ENCODE measurements at regions not wholly inside any gene's neighbourhood (a gene's known extent, or its start where the extent isn't known, plus 50 kb on each side); places are given as distances from the start of the nearest gene placed in this dataset.

- Mint-ChIP-seq H3K36me3 (ENCODE audit: insufficient read depth) (peaks cover 1% of the 10 kb centered on the region), H3K27ac (ENCODE audit: low read depth) (no peak overlapping the region), H3K27me3 (peaks cover under 1% of the 10 kb centered on the region), H3K9me3 (peaks cover 5% of the 10 kb centered on the region), H3K4me1 (peaks cover 16% of the 10 kb centered on the region), H3K4me3 (no peak overlapping the region)
- DNase-seq (ENCODE audit: low spot score in 2 of 2), result no peak
- no peak for ATAC-seq (replicated peaks; ENCODE audit: extremely low read depth, poor library complexity, severe bottlenecking)
Measured at GRCh38 chr10:91032611-91033206, 111.8 kb upstream of the ANKRD1 start.

GRCh38 chr10:91033324-91033950 lies 112.5 kb upstream of the ANKRD1 start:
- ATAC-seq (replicated peaks; ENCODE audit: extremely low read depth, poor library complexity, severe bottlenecking), result no peak
- DNase-seq (ENCODE audit: low spot score in 2 of 2), result no peak
- H3K4me1 Mint-ChIP-seq, result peaks cover 16% of the 10 kb centered on the region

GRCh38 chr10:91034042-91034441 lies 113.2 kb upstream of the ANKRD1 start:
- peaks cover 16% of the 10 kb centered on the region for H3K4me1 Mint-ChIP-seq
- ATAC-seq (replicated peaks; ENCODE audit: extremely low read depth, poor library complexity, severe bottlenecking), result peak; percentile 99
- no peaks in the 10 kb centered on the region for H3K27me3 Mint-ChIP-seq
- H3K27ac Mint-ChIP-seq (ENCODE audit: low read depth), result peak overlapping the region; percentile 85
- H3K9me3 Mint-ChIP-seq, result peaks cover 5% of the 10 kb centered on the region
- DNase-seq (ENCODE audit: low spot score in 2 of 2), result peak in 1 of 2 donors; percentile 28
- peak overlapping the region; percentile 36 for H3K4me3 Mint-ChIP-seq
- peaks cover 1% of the 10 kb centered on the region for H3K36me3 Mint-ChIP-seq (ENCODE audit: insufficient read depth)

More at GRCh38 chr10:91033324-91033950, 112.5 kb upstream of the ANKRD1 start:
- Mint-ChIP-seq H3K27me3 (no peaks in the 10 kb centered on the region), H3K4me3 (no peak overlapping the region), H3K36me3 (ENCODE audit: insufficient read depth) (peaks cover 1% of the 10 kb centered on the region), H3K27ac (ENCODE audit: low read depth) (peak overlapping the region; percentile 85), H3K9me3 (peaks cover 5% of the 10 kb centered on the region)

GRCh38 chr10:91034494-91035159 lies 113.7 kb upstream of the ANKRD1 start:
- peaks cover 1% of the 10 kb centered on the region for H3K36me3 Mint-ChIP-seq (ENCODE audit: insufficient read depth)
- peaks cover 16% of the 10 kb centered on the region for H3K4me1 Mint-ChIP-seq
- ATAC-seq (replicated peaks; ENCODE audit: extremely low read depth, poor library complexity, severe bottlenecking) (no peak), DNase-seq (ENCODE audit: low spot score in 2 of 2) (no peak)
- H3K27me3 Mint-ChIP-seq, result no peaks in the 10 kb centered on the region
- peaks cover 5% of the 10 kb centered on the region for H3K9me3 Mint-ChIP-seq
- H3K27ac Mint-ChIP-seq (ENCODE audit: low read depth), result peak overlapping the region; percentile 85
- H3K4me3 Mint-ChIP-seq, result peak overlapping the region; percentile 36

GRCh38 chr10:91035650-91036292 lies 114.9 kb upstream of the ANKRD1 start:
- Mint-ChIP-seq H3K4me3 (no peak overlapping the region), H3K9me3 (peaks cover 5% of the 10 kb centered on the region), H3K27me3 (peaks cover 3% of the 10 kb centered on the region), H3K4me1 (peaks cover 16% of the 10 kb centered on the region), H3K36me3 (ENCODE audit: insufficient read depth) (peaks cover 1% of the 10 kb centered on the region), H3K27ac (ENCODE audit: low read depth) (no peak overlapping the region)
- DNase-seq (ENCODE audit: low spot score in 2 of 2) (no peak), ATAC-seq (replicated peaks; ENCODE audit: extremely low read depth, poor library complexity, severe bottlenecking) (no peak)

- Mint-ChIP-seq H3K36me3 (ENCODE audit: insufficient read depth) (peaks cover 1% of the 10 kb centered on the region), H3K27ac (ENCODE audit: low read depth) (no peak overlapping the region), H3K27me3 (peaks cover 14% of the 10 kb centered on the region), H3K4me3 (no peak overlapping the region), H3K9me3 (peaks cover 5% of the 10 kb centered on the region), H3K4me1 (peaks cover 16% of the 10 kb centered on the region)
- ATAC-seq (replicated peaks; ENCODE audit: extremely low read depth, poor library complexity, severe bottlenecking), result no peak
- no peak for DNase-seq (ENCODE audit: low spot score in 2 of 2)
Measured at GRCh38 chr10:91036807-91037411, 116.0 kb upstream of the ANKRD1 start.

GRCh38 chr10:91038971-91039370 lies 118.1 kb upstream of the ANKRD1 start:
- Mint-ChIP-seq H3K27me3 (peaks cover 23% of the 10 kb centered on the region), H3K4me1 (peaks cover 7% of the 10 kb centered on the region), H3K27ac (ENCODE audit: low read depth) (no peak overlapping the region), H3K36me3 (ENCODE audit: insufficient read depth) (peaks cover under 1% of the 10 kb centered on the region), H3K9me3 (peaks cover 5% of the 10 kb centered on the region), H3K4me3 (no peak overlapping the region)
- DNase-seq (ENCODE audit: low spot score in 2 of 2), result no peak
- no peak for ATAC-seq (replicated peaks; ENCODE audit: extremely low read depth, poor library complexity, severe bottlenecking)

GRCh38 chr10:91040343-91040742 lies 119.5 kb upstream of the ANKRD1 start:
- no peak for ATAC-seq (replicated peaks; ENCODE audit: extremely low read depth, poor library complexity, severe bottlenecking)
- H3K9me3 Mint-ChIP-seq, result no peaks in the 10 kb centered on the region
- no peak for DNase-seq (ENCODE audit: low spot score in 2 of 2)
- H3K4me1 Mint-ChIP-seq, result no peaks in the 10 kb centered on the region
- H3K27me3 Mint-ChIP-seq, result peaks cover 25% of the 10 kb centered on the region
- H3K27ac Mint-ChIP-seq (ENCODE audit: low read depth), result no peak overlapping the region
- no peak overlapping the region for H3K4me3 Mint-ChIP-seq
- H3K36me3 Mint-ChIP-seq (ENCODE audit: insufficient read depth), result no peaks in the 10 kb centered on the region

- no peaks in the 10 kb centered on the region for H3K9me3 Mint-ChIP-seq
- H3K4me1 Mint-ChIP-seq, result no peaks in the 10 kb centered on the region
- peaks cover 40% of the 10 kb centered on the region for H3K27me3 Mint-ChIP-seq
- DNase-seq (ENCODE audit: low spot score in 2 of 2) (no peak), ATAC-seq (replicated peaks; ENCODE audit: extremely low read depth, poor library complexity, severe bottlenecking) (no peak)
- no peaks in the 10 kb centered on the region for H3K36me3 Mint-ChIP-seq (ENCODE audit: insufficient read depth)
- H3K4me3 Mint-ChIP-seq, result no peak overlapping the region
- no peak overlapping the region for H3K27ac Mint-ChIP-seq (ENCODE audit: low read depth)
Measured at GRCh38 chr10:91042069-91042468, 121.2 kb upstream of the ANKRD1 start.

- Mint-ChIP-seq H3K4me1 (no peaks in the 10 kb centered on the region), H3K4me3 (no peak overlapping the region), H3K27me3 (peaks cover 40% of the 10 kb centered on the region), H3K9me3 (no peaks in the 10 kb centered on the region), H3K36me3 (ENCODE audit: insufficient read depth) (no peaks in the 10 kb centered on the region), H3K27ac (ENCODE audit: low read depth) (no peak overlapping the region)
- no peak for ATAC-seq (replicated peaks; ENCODE audit: extremely low read depth, poor library complexity, severe bottlenecking)
- no peak for DNase-seq (ENCODE audit: low spot score in 2 of 2)
Measured at GRCh38 chr10:91043173-91043910, 122.5 kb upstream of the ANKRD1 start.

- no peak overlapping the region for H3K4me3 Mint-ChIP-seq
- no peaks in the 10 kb centered on the region for H3K4me1 Mint-ChIP-seq
- peaks cover 38% of the 10 kb centered on the region for H3K27me3 Mint-ChIP-seq
- no peak overlapping the region for H3K27ac Mint-ChIP-seq (ENCODE audit: low read depth)
- no peak for DNase-seq (ENCODE audit: low spot score in 2 of 2)
- H3K9me3 Mint-ChIP-seq, result no peaks in the 10 kb centered on the region
- no peaks in the 10 kb centered on the region for H3K36me3 Mint-ChIP-seq (ENCODE audit: insufficient read depth)
- ATAC-seq (replicated peaks; ENCODE audit: extremely low read depth, poor library complexity, severe bottlenecking), result no peak
Measured at GRCh38 chr10:91046869-91047268, 126.0 kb upstream of the ANKRD1 start.

- no peak for DNase-seq (ENCODE audit: low spot score in 2 of 2)
- H3K4me1 Mint-ChIP-seq, result no peaks in the 10 kb centered on the region
- peaks cover 29% of the 10 kb centered on the region for H3K27me3 Mint-ChIP-seq
- no peak overlapping the region for H3K4me3 Mint-ChIP-seq
- no peak for ATAC-seq (replicated peaks; ENCODE audit: extremely low read depth, poor library complexity, severe bottlenecking)
- no peak overlapping the region for H3K27ac Mint-ChIP-seq (ENCODE audit: low read depth)
- no peaks in the 10 kb centered on the region for H3K9me3 Mint-ChIP-seq
- H3K36me3 Mint-ChIP-seq (ENCODE audit: insufficient read depth), result no peaks in the 10 kb centered on the region
Measured at GRCh38 chr10:91048380-91048779, 127.5 kb upstream of the ANKRD1 start.

All from central memory CD8-positive, alpha-beta T cell (primary cell).